ENCODE measurements at regions not wholly inside any gene's neighbourhood (a gene's known extent, or its start where the extent isn't known, plus 50 kb on each side); places are given as distances from the start of the nearest gene placed in this dataset.

DNA sequence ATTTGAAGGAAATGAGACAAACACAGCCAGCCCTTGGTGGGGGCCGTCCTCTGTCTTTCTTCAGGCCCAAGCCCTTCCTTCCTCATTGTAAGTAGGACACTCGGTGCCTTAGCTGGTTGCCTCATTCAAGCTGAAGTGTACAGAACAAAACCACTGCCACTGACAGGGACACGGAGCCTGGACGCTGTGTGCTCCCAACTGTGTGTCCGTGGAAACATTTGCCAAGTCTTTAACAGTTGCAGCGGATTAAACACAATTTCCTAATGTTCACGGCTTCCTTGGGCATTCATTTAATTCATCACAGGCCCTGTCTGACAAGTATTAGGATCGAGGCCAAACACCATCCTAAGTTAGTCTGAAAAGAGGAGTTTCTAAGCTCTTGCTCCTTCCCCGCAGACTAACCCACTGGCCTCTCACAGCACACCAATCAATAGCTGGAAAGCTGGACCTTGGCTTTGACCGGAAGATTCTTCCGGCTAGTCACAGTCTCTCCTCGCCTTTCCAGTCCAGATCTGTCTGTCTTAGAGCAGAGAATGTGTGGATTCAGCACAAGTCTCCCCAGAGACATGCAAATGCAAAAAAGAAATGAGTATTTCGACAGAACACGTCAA lies 68.7 kb upstream of the ACSL3 start:
- 41% methylated on average over 14 of the region's 14 CpGs for WGBS
- Histone ChIP-seq H3K27ac (peak overlapping the region; percentile 23 to 56), H3K27me3 (replicated peaks; ENCODE audit: insufficient read depth) (no peaks in the 10 kb centered on the region), H3K4me1 (replicated peaks) (peaks cover 10% of the 10 kb centered on the region), H3K4me3 (no peak overlapping the region), H3K9me3 (no peaks in the 10 kb centered on the region), H3K36me3 (no peaks in the 10 kb centered on the region)
- intact Hi-C loops (cut with DNase I) = loop anchor here (10.0 kb wide), 1 partner anchor 87 kb away; no protein-coding TSS in a partner anchor
- TF ChIP-seq POLR2A (IDR thresholded peaks at IDR 0.05) (no peak), POLR2AphosphoS5 (IDR thresholded peaks at IDR 0.05) (peak; percentile 56)
- TF ChIP-seq, protein P1, sequence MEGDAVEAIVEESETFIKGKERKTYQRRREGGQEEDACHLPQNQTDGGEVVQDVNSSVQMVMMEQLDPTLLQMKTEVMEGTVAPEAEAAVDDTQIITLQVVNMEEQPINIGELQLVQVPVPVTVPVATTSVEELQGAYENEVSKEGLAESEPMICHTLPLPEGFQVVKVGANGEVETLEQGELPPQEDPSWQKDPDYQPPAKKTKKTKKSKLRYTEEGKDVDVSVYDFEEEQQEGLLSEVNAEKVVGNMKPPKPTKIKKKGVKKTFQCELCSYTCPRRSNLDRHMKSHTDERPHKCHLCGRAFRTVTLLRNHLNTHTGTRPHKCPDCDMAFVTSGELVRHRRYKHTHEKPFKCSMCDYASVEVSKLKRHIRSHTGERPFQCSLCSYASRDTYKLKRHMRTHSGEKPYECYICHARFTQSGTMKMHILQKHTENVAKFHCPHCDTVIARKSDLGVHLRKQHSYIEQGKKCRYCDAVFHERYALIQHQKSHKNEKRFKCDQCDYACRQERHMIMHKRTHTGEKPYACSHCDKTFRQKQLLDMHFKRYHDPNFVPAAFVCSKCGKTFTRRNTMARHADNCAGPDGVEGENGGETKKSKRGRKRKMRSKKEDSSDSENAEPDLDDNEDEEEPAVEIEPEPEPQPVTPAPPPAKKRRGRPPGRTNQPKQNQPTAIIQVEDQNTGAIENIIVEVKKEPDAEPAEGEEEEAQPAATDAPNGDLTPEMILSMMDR (IDR thresholded peaks at IDR 0.05) = no peak
- peak; percentile 23 for DNase-seq (ENCODE audit: low spot score)

GRCh38 chr2:222794585-222795449 lies 66.0 kb upstream of the ACSL3 start:
- Histone ChIP-seq H3K4me1 (replicated peaks) (peaks cover 17% of the 10 kb centered on the region), H3K9me3 (no peaks in the 10 kb centered on the region), H3K27me3 (replicated peaks; ENCODE audit: insufficient read depth) (no peaks in the 10 kb centered on the region), H3K36me3 (no peaks in the 10 kb centered on the region), H3K4me3 (no peak overlapping the region), H3K27ac (peak overlapping the region in 1 of 2 donors; percentile 81)
- no peak for DNase-seq (ENCODE audit: low spot score)
- 81% methylated on average over 10 of the region's 10 CpGs for WGBS
- intact Hi-C loops (cut with DNase I) = loop anchor here (10.0 kb wide), 1 partner anchor 90 kb away; no protein-coding TSS in a partner anchor
- TF ChIP-seq POLR2A (IDR thresholded peaks at IDR 0.05) (no peak), POLR2AphosphoS5 (IDR thresholded peaks at IDR 0.05) (no peak)
- TF ChIP-seq, protein P1 (IDR thresholded peaks at IDR 0.05) = no peak

DNA sequence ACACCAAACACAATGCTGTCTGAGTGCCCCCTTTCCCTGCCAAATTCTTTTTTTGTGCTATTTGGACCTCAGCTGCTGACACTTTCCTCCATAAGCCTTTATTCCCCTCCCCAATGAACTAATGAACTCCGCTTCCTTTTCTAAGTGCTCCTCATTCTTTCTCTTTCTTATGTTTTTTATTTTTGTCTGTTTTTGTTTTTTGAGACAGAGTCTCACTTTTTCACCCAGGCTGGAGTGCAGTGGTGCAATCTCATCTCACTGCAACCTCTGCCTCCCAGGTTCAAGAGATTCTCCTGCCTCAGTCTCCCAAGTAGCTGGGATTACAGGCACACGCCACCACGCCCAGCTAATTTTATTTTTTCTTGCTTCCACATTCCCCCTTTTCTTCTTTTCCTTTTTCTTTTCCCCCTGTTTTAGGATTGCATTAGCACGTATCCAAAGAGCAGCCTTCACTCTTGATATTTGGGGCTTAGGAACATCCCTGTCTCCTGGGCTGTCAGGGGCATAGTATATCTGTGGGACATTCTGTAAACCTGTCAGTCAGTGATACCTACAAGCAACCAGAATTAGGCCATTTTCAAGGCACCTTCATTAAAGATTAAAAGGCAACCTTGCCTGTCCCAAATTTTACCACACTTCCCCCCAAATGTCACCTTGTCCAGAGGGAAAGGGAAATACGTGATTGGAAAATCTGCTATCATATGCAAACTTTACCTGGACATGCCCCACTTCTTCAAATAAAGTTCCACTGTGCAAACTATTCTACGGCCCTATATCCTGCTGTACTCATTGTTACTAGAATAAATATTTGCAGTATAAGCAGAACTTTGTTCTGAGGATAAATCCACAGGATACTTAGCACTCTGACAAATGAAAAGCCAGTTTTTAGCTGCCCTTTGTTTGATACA lies 65.1 kb upstream of the ACSL3 start:
- no peaks in the 10 kb centered on the region for H3K9me3 ChIP-seq
- WGBS = 69% methylated on average over 6 of the region's 6 CpGs
- H3K27ac ChIP-seq = peak overlapping the region; percentile 58 to 81
- TF ChIP-seq POLR2A (IDR thresholded peaks at IDR 0.05) = no peak
- TF ChIP-seq, protein P1 (IDR thresholded peaks at IDR 0.05) = no peak
- peak; percentile 58 for TF ChIP-seq POLR2AphosphoS5 (IDR thresholded peaks at IDR 0.05)
- intact Hi-C loops (cut with DNase I) = loop anchor here (10.0 kb wide), 1 partner anchor 91 kb away; no protein-coding TSS in a partner anchor
- no peak for DNase-seq (ENCODE audit: low spot score)
- H3K4me1 ChIP-seq (replicated peaks) = peaks cover 17% of the 10 kb centered on the region
- no peaks in the 10 kb centered on the region for H3K27me3 ChIP-seq (replicated peaks; ENCODE audit: insufficient read depth)
- no peak overlapping the region for H3K4me3 ChIP-seq
- H3K36me3 ChIP-seq = no peaks in the 10 kb centered on the region

- Histone ChIP-seq H3K36me3 (no peaks in the 10 kb centered on the region), H3K27ac (peak overlapping the region; percentile 58 to 81), H3K9me3 (no peaks in the 10 kb centered on the region), H3K4me1 (replicated peaks) (peaks cover 17% of the 10 kb centered on the region), H3K4me3 (no peak overlapping the region), H3K27me3 (replicated peaks; ENCODE audit: insufficient read depth) (no peaks in the 10 kb centered on the region)
- intact Hi-C loops (cut with DNase I) = loop anchor here (10.0 kb wide), 1 partner anchor 92 kb away; no protein-coding TSS in a partner anchor
- TF ChIP-seq, protein P1 (IDR thresholded peaks at IDR 0.05) = peak in 1 of 4 experiments; percentile 15
- TF ChIP-seq POLR2A (IDR thresholded peaks at IDR 0.05) = no peak
- TF ChIP-seq POLR2AphosphoS5 (IDR thresholded peaks at IDR 0.05) = peak; percentile 77
- WGBS = 13% methylated on average over 5 of the region's 5 CpGs
- DNase-seq (ENCODE audit: low spot score) = peak; percentile 72
These were observed 64.3 kb upstream of the ACSL3 start for GRCh38 chr2:222796413-222797103.
